HL-60/S4 treated with retinoic acid at 250 ng/mL for 4 days and 3 days (cell line): ENCODE measurements at regions not wholly inside any gene's neighbourhood (a gene's known extent, or its start where the extent isn't known, plus 50 kb on each side); places are given as distances from the start of the nearest gene placed in this dataset.

Experiments
- in situ Hi-C: fragments of 300-500 bp; cut with MboI; formaldehyde crosslinking; loops from 2 replicates; pipeline ENCODE4 v1.7.0; 2022; ENCODE audit warnings: low sequenced_read_pairs

- in situ Hi-C loops, result loop anchor here (25.0 kb wide), 1 partner anchor 217 kb away; no protein-coding TSS in a partner anchor
Observed at GRCh38 chr21:17903929-17904639, 84.9 kb upstream of the C21orf91 start.

- in situ Hi-C loops, result loop anchor here (25.0 kb wide), 1 partner anchor 216 kb away; no protein-coding TSS in a partner anchor
Observed at GRCh38 chr21:17903029-17903806, 84.1 kb upstream of the C21orf91 start.

- in situ Hi-C loops, result loop anchor here (25.0 kb wide), 1 partner anchor 214 kb away; no protein-coding TSS in a partner anchor
Observed at GRCh38 chr21:17901458-17902079, 82.4 kb upstream of the C21orf91 start.

- in situ Hi-C loops, result loop anchor here (25.0 kb wide), 1 partner anchor 214 kb away; no protein-coding TSS in a partner anchor
Observed at GRCh38 chr21:17900990-17901385, 81.8 kb upstream of the C21orf91 start.

- in situ Hi-C loops, result loop anchor here (25.0 kb wide), 1 partner anchor 213 kb away; no protein-coding TSS in a partner anchor
Observed at GRCh38 chr21:17900281-17900989, 81.3 kb upstream of the C21orf91 start.

- in situ Hi-C loops, result no loop called here
Observed at GRCh38 chr21:17889171-17889570, 70.0 kb upstream of the C21orf91 start.

- in situ Hi-C loops, result no loop called here
Observed at GRCh38 chr21:17869115-17869514, 50.0 kb upstream of the C21orf91 start.
